ENCODE measurements at regions not wholly inside any gene's neighbourhood (a gene's known extent, or its start where the extent isn't known, plus 50 kb on each side); places are given as distances from the start of the nearest gene placed in this dataset.

GRCh38 chr18:8458546-8459215 lies 150.6 kb upstream of the RAB12 start:
- H3K4me3 ChIP-seq (ENCODE audit: control insufficient read depth, low read depth, low read length), result no peak overlapping the region
- TF ChIP-seq CTCF (conservative IDR thresholded peaks at IDR 0.05; ENCODE audit: control insufficient read depth, insufficient read depth, low read depth, low read length), result no peak
- no peak for DNase-seq (ENCODE audit: low read depth)

GRCh38 chr18:8460748-8461147 lies 148.5 kb upstream of the RAB12 start:
- no peak for TF ChIP-seq CTCF (conservative IDR thresholded peaks at IDR 0.05; ENCODE audit: control insufficient read depth, insufficient read depth, low read depth, low read length)

GRCh38 chr18:8461544-8461943 lies 147.7 kb upstream of the RAB12 start:
- no peak for DNase-seq (ENCODE audit: low read depth)
- no peak for TF ChIP-seq CTCF (conservative IDR thresholded peaks at IDR 0.05; ENCODE audit: control insufficient read depth, insufficient read depth, low read depth, low read length)
- no peak overlapping the region for H3K4me3 ChIP-seq (ENCODE audit: control insufficient read depth, low read depth, low read length)

More at GRCh38 chr18:8460748-8461147, 148.5 kb upstream of the RAB12 start:
- no peak overlapping the region for H3K4me3 ChIP-seq (ENCODE audit: control insufficient read depth, low read depth, low read length)
- no peak for DNase-seq (ENCODE audit: low read depth)

- DNase-seq (ENCODE audit: low read depth), result no peak
- TF ChIP-seq CTCF (conservative IDR thresholded peaks at IDR 0.05; ENCODE audit: control insufficient read depth, insufficient read depth, low read depth, low read length), result no peak
These were observed 146.5 kb upstream of the RAB12 start for GRCh38 chr18:8462651-8463185.

GRCh38 chr18:8463791-8464190 lies 145.4 kb upstream of the RAB12 start:
- no peak overlapping the region for H3K4me3 ChIP-seq (ENCODE audit: control insufficient read depth, low read depth, low read length)
- TF ChIP-seq CTCF (conservative IDR thresholded peaks at IDR 0.05; ENCODE audit: control insufficient read depth, insufficient read depth, low read depth, low read length), result no peak
- DNase-seq (ENCODE audit: low read depth), result no peak

More at GRCh38 chr18:8462651-8463185, 146.5 kb upstream of the RAB12 start:
- no peak overlapping the region for H3K4me3 ChIP-seq (ENCODE audit: control insufficient read depth, low read depth, low read length)

GRCh38 chr18:8468191-8468590 lies 141.0 kb upstream of the RAB12 start:
- H3K4me3 ChIP-seq (ENCODE audit: control insufficient read depth, low read depth, low read length), result no peak overlapping the region
- TF ChIP-seq CTCF (conservative IDR thresholded peaks at IDR 0.05; ENCODE audit: control insufficient read depth, insufficient read depth, low read depth, low read length), result no peak
- no peak for DNase-seq (ENCODE audit: low read depth)
